HEK293 (cell line): ENCODE measurements at regions not wholly inside any gene's neighbourhood (a gene's known extent, or its start where the extent isn't known, plus 50 kb on each side); places are given as distances from the start of the nearest gene placed in this dataset.

Source experiments
- CTCF ChIA-PET: fragments of 350-600 bp; formaldehyde crosslinking; extraction: SDS; loops from one replicate; lab custom pipeline; 2021; ENCODE audit warnings: antibody characterized with exemption; lab: Yijun Ruan, JAX
- POLR2A ChIA-PET: fragments of 300-600 bp; formaldehyde crosslinking; extraction: SDS; loops from one replicate; lab custom pipeline; 2020; ENCODE audit warnings: antibody characterized with exemption, inconsistent platforms; lab: Yijun Ruan, JAX
- H3K27ac ChIP-seq: fragments of 200-500 bp; sonication (Bioruptor generic); 2 replicates; pipeline ENCODE4 v1.5.1; 2014; ENCODE audit warnings: low read depth, low read length, control low read depth, inconsistent platforms; ENCODE audit errors: extremely low read depth
- H3K36me3 ChIP-seq, 2 experiments: fragments of 200-500 bp in 1 of 2; sonication (Bioruptor generic) in 1 of 2; 1 replicate in 1 of 2; 2 replicates in 1 of 2; pipeline ENCODE4 v1.5.1; 2014 to 2017; ENCODE audit warnings: inconsistent platforms in 2 of 2, low read length in 2 of 2; ENCODE audit not compliant: control insufficient read depth in 2 of 2, insufficient read depth in 1 of 2
- H3K4me1 ChIP-seq: fragments of 200-500 bp; sonication (Bioruptor generic); 2 replicates; pipeline ENCODE4 v1.5.1; 2014; ENCODE audit warnings: mild to moderate bottlenecking, low read length, inconsistent platforms; ENCODE audit not compliant: control insufficient read depth, insufficient read depth
- H3K4me3 ChIP-seq: 2 replicates; pipeline ENCODE4 v1.5.1; 2011; ENCODE audit warnings: low read depth, mild to moderate bottlenecking, control low read depth, low read length, moderate library complexity
- H3K9me3 ChIP-seq: fragments of 200-500 bp; sonication (Bioruptor generic); 2 replicates; pipeline ENCODE4 v1.5.1; 2014; ENCODE audit warnings: low read depth, low read length, inconsistent platforms; ENCODE audit not compliant: control insufficient read depth, insufficient read depth
- FEZF1 ChIP-seq: fragments of 450-650 bp; formaldehyde crosslinking; IDR thresholded peaks from 2 replicates; pipeline ENCODE4 v1.5.1; 2016; ENCODE audit warnings: missing biosample characterization, missing genetic modification characterization
- GLI4 ChIP-seq: fragments of 450-650 bp; formaldehyde crosslinking; IDR thresholded peaks from 2 replicates; pipeline ENCODE4 v1.5.1; 2016; ENCODE audit warnings: missing biosample characterization, missing genetic modification characterization
- HOXA7 ChIP-seq: sonication (generic); formaldehyde crosslinking; IDR thresholded peaks from 2 replicates; pipeline ENCODE4 v1.8.1; 2022; ENCODE audit warnings: missing genetic modification reagents, borderline replicate concordance
- HOXC10 ChIP-seq: sonication (generic); formaldehyde crosslinking; IDR thresholded peaks from 2 replicates; pipeline ENCODE4 v1.8.1; 2023; ENCODE audit warnings: mild to moderate bottlenecking, missing genetic modification reagents
- RBAK ChIP-seq: fragments of 450-650 bp; formaldehyde crosslinking; IDR thresholded peaks from 2 replicates; pipeline ENCODE4 v1.5.1; 2016; ENCODE audit warnings: missing biosample characterization, missing genetic modification characterization
- WT1 ChIP-seq: fragments of 450-650 bp; formaldehyde crosslinking; IDR thresholded peaks from 2 replicates; pipeline ENCODE4 v1.5.1; 2016; ENCODE audit warnings: missing biosample characterization, missing genetic modification characterization
- YY2 ChIP-seq: fragments of 450-650 bp; formaldehyde crosslinking; IDR thresholded peaks from 2 replicates; pipeline ENCODE4 v1.5.1; 2016; ENCODE audit warnings: missing biosample characterization, missing genetic modification characterization
- ZEB2 ChIP-seq: fragments of 450-650 bp; formaldehyde crosslinking; IDR thresholded peaks from 2 replicates; pipeline ENCODE4 v1.5.1; 2016; ENCODE audit warnings: missing biosample characterization, missing genetic modification characterization
- ZFP69B ChIP-seq: fragments of 450-650 bp; formaldehyde crosslinking; IDR thresholded peaks from 2 replicates; pipeline ENCODE4 v1.5.1; 2016; ENCODE audit warnings: missing biosample characterization, missing genetic modification characterization
- ZNF155 ChIP-seq: fragments of 450-650 bp; formaldehyde crosslinking; IDR thresholded peaks from 2 replicates; pipeline ENCODE4 v1.5.1; 2016; ENCODE audit warnings: missing biosample characterization, missing genetic modification characterization
- ZNF548 ChIP-seq: fragments of 450-650 bp; formaldehyde crosslinking; IDR thresholded peaks from 2 replicates; pipeline ENCODE4 v1.5.1; 2016; ENCODE audit warnings: missing biosample characterization, missing genetic modification characterization
- ZNF610 ChIP-seq: fragments of 450-650 bp; formaldehyde crosslinking; IDR thresholded peaks from 2 replicates; pipeline ENCODE4 v1.5.1; 2016; ENCODE audit warnings: missing biosample characterization, missing genetic modification characterization, borderline replicate concordance
- ZNF660 ChIP-seq: fragments of 450-650 bp; IDR thresholded peaks from 2 replicates; pipeline ENCODE4 v1.5.1; 2018; ENCODE audit warnings: missing biosample characterization, mild to moderate bottlenecking, missing genetic modification characterization
- ZNF830 ChIP-seq: fragments of 450-650 bp; IDR thresholded peaks from 2 replicates; pipeline ENCODE4 v1.5.0; 2018; ENCODE audit warnings: missing biosample characterization, missing genetic modification characterization, low read depth, mild to moderate bottlenecking, moderate library complexity
- TF ChIP-seq, protein P1 (sequence below): fragments of 450-650 bp; formaldehyde crosslinking; IDR thresholded peaks from 2 replicates; pipeline ENCODE4 v1.5.1; 2016; ENCODE audit warnings: missing biosample characterization, missing genetic modification characterization, borderline replicate concordance
- TF ChIP-seq, protein P2 (sequence below): fragments of 450-650 bp; formaldehyde crosslinking; IDR thresholded peaks from 2 replicates; pipeline ENCODE4 v1.5.1; 2016; ENCODE audit warnings: missing biosample characterization, missing genetic modification characterization
- TF ChIP-seq, protein P3 (sequence below): fragments of 450-650 bp; formaldehyde crosslinking; IDR thresholded peaks from 2 replicates; pipeline ENCODE4 v1.5.1; 2017; ENCODE audit warnings: missing biosample characterization, mild to moderate bottlenecking, missing genetic modification characterization, moderate library complexity
- TF ChIP-seq, protein P4 (sequence below): fragments of 450-650 bp; formaldehyde crosslinking; IDR thresholded peaks from 2 replicates; pipeline ENCODE4 v1.5.1; 2016; ENCODE audit warnings: missing biosample characterization, missing genetic modification characterization
- TF ChIP-seq, protein P5 (sequence below): fragments of 450-650 bp; formaldehyde crosslinking; IDR thresholded peaks from 2 replicates; pipeline ENCODE4 v1.5.1; 2017; ENCODE audit warnings: missing biosample characterization, missing genetic modification characterization

DNA sequence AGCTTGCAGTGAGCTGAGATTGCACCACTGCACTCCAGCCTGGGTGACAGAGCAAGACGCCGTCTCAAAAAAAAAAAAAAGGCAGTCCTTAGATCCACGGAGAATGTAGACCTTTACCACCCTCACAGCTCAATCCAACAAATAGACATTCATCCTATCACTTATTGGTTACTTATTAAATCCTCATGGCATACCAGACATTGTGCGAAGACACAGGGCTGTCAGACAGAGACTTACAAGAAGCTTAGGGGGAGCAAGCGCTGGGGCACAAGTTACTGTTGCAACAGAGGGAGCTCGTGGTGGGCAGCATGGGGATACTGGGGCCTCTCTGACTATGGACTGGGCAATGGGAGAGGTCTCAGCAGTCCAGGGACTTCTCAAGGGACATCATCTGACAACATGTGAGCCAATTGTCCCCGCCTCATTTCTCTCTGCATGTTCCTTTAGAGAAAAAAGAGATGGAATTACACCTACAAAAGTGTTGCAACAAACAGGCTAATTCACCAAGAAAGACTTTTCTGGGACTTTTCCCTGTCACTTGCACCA, 82.8 kb upstream of the TNS3 start:
- Histone ChIP-seq H3K36me3 (no peaks in the 10 kb centered on the region), H3K27ac (no peak overlapping the region), H3K9me3 (no peaks in the 10 kb centered on the region), H3K4me1 (no peaks in the 10 kb centered on the region)
- ChIA-PET POLR2A (no interaction called here), CTCF (no interaction called here)
- TF ChIP-seq ZNF548 (no peak), ZNF830 (tag by site-specific recombination) (no peak), ZEB2 (tag by site-specific recombination) (no peak), ZNF610 (tag by site-specific recombination) (no peak), YY2 (tag by site-specific recombination) (no peak), ZNF660 (tag by site-specific recombination) (no peak), WT1 (tag by site-specific recombination) (no peak), HOXC10 (CRISPR knock-in tag) (no peak), GLI4 (tag by site-specific recombination) (no peak), ZNF155 (tag by site-specific recombination) (no peak), FEZF1 (tag by site-specific recombination) (no peak)
- TF ChIP-seq, protein P1, sequence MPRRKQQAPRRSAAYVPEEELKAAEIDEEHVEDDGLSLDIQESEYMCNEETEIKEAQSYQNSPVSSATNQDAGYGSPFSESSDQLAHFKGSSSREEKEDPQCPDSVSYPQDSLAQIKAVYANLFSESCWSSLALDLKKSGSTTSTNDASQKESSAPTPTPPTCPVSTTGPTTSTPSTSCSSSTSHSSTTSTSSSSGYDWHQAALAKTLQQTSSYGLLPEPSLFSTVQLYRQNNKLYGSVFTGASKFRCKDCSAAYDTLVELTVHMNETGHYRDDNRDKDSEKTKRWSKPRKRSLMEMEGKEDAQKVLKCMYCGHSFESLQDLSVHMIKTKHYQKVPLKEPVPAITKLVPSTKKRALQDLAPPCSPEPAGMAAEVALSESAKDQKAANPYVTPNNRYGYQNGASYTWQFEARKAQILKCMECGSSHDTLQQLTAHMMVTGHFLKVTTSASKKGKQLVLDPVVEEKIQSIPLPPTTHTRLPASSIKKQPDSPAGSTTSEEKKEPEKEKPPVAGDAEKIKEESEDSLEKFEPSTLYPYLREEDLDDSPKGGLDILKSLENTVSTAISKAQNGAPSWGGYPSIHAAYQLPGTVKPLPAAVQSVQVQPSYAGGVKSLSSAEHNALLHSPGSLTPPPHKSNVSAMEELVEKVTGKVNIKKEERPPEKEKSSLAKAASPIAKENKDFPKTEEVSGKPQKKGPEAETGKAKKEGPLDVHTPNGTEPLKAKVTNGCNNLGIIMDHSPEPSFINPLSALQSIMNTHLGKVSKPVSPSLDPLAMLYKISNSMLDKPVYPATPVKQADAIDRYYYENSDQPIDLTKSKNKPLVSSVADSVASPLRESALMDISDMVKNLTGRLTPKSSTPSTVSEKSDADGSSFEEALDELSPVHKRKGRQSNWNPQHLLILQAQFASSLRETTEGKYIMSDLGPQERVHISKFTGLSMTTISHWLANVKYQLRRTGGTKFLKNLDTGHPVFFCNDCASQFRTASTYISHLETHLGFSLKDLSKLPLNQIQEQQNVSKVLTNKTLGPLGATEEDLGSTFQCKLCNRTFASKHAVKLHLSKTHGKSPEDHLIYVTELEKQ (tag by site-specific recombination), result no peak
- TF ChIP-seq, protein P2, sequence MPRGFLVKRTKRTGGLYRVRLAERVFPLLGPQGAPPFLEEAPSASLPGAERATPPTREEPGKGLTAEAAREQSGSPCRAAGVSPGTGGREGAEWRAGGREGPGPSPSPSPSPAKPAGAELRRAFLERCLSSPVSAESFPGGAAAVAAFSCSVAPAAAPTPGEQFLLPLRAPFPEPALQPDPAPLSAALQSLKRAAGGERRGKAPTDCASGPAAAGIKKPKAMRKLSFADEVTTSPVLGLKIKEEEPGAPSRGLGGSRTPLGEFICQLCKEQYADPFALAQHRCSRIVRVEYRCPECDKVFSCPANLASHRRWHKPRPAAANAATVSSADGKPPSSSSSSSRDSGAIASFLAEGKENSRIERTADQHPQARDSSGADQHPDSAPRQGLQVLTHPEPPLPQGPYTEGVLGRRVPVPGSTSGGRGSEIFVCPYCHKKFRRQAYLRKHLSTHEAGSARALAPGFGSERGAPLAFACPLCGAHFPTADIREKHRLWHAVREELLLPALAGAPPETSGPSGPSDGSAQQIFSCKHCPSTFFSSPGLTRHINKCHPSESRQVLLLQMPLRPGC (tag by site-specific recombination), result no peak
- TF ChIP-seq, protein P3, sequence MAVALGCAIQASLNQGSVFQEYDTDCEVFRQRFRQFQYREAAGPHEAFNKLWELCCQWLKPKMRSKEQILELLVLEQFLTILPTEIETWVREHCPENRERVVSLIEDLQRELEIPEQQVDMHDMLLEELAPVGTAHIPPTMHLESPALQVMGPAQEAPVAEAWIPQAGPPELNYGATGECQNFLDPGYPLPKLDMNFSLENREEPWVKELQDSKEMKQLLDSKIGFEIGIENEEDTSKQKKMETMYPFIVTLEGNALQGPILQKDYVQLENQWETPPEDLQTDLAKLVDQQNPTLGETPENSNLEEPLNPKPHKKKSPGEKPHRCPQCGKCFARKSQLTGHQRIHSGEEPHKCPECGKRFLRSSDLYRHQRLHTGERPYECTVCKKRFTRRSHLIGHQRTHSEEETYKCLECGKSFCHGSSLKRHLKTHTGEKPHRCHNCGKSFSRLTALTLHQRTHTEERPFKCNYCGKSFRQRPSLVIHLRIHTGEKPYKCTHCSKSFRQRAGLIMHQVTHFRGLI (tag by site-specific recombination), result no peak
- TF ChIP-seq, protein P4, sequence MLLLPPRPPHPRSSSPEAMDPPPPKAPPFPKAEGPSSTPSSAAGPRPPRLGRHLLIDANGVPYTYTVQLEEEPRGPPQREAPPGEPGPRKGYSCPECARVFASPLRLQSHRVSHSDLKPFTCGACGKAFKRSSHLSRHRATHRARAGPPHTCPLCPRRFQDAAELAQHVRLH (tag by site-specific recombination), result no peak
- TF ChIP-seq, protein P5, sequence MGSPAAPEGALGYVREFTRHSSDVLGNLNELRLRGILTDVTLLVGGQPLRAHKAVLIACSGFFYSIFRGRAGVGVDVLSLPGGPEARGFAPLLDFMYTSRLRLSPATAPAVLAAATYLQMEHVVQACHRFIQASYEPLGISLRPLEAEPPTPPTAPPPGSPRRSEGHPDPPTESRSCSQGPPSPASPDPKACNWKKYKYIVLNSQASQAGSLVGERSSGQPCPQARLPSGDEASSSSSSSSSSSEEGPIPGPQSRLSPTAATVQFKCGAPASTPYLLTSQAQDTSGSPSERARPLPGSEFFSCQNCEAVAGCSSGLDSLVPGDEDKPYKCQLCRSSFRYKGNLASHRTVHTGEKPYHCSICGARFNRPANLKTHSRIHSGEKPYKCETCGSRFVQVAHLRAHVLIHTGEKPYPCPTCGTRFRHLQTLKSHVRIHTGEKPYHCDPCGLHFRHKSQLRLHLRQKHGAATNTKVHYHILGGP (tag by site-specific recombination), result no peak
- TF ChIP-seq, all 188 proteins: peak for 0
- H3K4me3 ChIP-seq, result no peak overlapping the region

DNA sequence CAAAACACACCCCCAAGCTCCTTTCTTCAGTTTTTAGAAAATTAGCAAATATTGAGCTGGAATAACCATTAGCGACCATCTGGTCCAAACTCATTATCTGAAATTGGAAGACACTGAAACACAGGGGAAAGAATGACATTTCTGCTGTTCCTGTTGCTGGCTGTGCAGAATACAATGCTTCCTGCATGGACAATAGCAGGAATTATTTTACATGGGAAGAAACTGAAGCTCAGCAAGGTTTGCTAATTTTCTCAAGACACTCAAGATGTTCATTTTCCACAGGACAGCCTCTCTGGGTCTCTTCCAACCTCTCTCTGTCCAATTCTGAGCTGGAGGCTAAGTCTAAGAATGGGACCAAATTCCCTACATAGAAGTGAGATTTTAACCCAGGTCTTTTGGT, 81.9 kb upstream of the TNS3 start:
- CTCF ChIA-PET, result interaction anchor here (0.6 to 1.0 kb wide), 3 partner anchors 155 to 1773 kb away, joined by 3 to 7 read pairs (median 4); no protein-coding TSS in a partner anchor
- TF ChIP-seq HOXA7 (CRISPR knock-in tag) (no peak), ZFP69B (tag by site-specific recombination) (no peak), RBAK (tag by site-specific recombination) (no peak)
- POLR2A ChIA-PET, result no interaction called here
- H3K9me3 ChIP-seq, result no peaks in the 10 kb centered on the region
- no peak overlapping the region for H3K27ac ChIP-seq
- no peaks in the 10 kb centered on the region for H3K36me3 ChIP-seq
- H3K4me3 ChIP-seq, result no peak overlapping the region
- no peaks in the 10 kb centered on the region for H3K4me1 ChIP-seq
